ENCODE measurements at regions not wholly inside any gene's neighbourhood (a gene's known extent, or its start where the extent isn't known, plus 50 kb on each side); places are given as distances from the start of the nearest gene placed in this dataset.
"Not testable (repeated sequence)": the region's sequence is repeated elsewhere in the genome, so short reads cannot be mapped to it uniquely, and the experiment has no call there.

- DNase-seq (ENCODE audit: low read depth) = no peak
Measured at GRCh38 chr11:34830648-34831047, 85.5 kb downstream of the APIP start.

DNA sequence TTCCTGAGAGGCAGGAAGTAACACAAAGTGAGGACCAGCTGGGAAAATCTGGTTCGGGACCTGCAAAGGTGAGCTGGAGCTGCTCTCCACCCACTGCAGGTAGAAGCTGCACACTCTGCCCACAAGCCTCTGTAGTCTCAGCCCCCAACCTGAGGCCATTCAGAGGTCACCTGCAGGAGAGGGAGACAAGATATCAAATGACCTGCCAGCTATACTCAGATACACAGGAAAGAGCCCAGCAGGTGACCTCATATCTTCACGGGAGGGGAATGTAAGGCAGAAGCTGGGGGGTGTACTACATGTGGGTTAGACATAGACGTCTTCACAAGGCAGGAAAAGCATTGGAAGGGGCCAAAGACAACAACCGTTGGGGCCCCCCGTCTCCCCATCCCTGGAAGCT, 86.1 kb downstream of the APIP start:
- no peak for DNase-seq (ENCODE audit: low read depth)

DNA sequence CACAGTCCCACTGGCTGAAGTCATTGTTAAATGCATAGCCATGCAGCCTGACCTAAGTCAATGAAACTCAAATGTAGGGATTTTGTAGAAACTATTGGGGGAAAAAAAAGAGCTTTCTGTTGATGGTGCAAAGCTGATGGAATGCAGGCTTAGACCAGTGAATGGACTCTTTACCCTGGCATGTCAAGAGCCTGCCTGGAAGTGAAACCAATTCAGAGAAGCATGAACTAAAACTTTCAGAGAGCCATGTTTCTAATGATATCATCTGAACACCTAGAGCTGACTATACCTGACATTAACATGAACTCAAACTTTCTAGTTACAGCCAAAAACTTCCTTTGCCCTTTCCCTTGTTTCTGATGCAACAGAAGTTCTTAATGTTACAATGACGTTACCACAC, 89.0 kb downstream of the APIP start:
- DNase-seq (ENCODE audit: low read depth) = no peak

DNA sequence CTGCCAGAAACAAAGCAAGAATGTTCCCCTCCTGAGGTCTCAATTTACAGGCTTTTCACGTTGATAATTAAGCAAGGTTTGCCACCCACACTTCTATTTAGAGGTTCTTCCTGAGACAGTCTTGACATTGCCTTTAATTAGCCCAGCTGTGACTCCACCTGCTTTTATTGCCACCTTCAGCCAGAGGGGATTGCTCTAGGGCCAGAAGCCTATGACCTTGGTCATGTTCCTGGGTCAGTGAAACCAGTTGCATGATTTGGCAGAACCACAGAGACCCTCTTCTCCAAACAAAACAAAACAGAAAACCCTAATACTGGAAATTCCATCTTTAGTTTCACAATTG, 89.8 kb downstream of the APIP start:
- DNase-seq (ENCODE audit: low read depth) = no peak

- no peak for DNase-seq (ENCODE audit: low read depth)
Measured at GRCh38 chr11:34825670-34826383, 90.4 kb downstream of the APIP start.

DNA sequence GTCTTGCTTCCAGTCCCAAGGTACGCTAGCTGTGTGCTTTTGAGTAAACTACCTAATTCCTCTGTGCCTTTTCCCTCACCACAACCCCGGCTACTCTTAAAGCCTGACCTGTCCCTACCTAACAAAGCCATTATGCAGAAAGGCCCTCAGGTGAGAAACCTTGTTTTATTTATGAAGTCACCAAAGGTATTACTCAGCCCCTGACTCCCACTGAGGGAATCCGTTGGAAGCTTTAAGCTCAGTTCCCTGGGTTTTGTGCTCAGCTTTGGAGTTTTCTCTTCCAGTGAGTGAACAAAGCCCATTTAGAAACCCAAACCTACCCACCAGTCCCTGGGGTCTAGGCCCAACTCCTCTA, 90.9 kb downstream of the APIP start:
- no peak for DNase-seq (ENCODE audit: low read depth)

- DNase-seq (ENCODE audit: low read depth) = no peak
Measured at GRCh38 chr11:34824425-34824824, 91.8 kb downstream of the APIP start.

GRCh38 chr11:34823639-34824038, 92.5 kb downstream of the APIP start:
- DNase-seq (ENCODE audit: low read depth) = no peak

GRCh38 chr11:34823197-34823596, 93.0 kb downstream of the APIP start:
- DNase-seq (ENCODE audit: low read depth) = no peak

DNA sequence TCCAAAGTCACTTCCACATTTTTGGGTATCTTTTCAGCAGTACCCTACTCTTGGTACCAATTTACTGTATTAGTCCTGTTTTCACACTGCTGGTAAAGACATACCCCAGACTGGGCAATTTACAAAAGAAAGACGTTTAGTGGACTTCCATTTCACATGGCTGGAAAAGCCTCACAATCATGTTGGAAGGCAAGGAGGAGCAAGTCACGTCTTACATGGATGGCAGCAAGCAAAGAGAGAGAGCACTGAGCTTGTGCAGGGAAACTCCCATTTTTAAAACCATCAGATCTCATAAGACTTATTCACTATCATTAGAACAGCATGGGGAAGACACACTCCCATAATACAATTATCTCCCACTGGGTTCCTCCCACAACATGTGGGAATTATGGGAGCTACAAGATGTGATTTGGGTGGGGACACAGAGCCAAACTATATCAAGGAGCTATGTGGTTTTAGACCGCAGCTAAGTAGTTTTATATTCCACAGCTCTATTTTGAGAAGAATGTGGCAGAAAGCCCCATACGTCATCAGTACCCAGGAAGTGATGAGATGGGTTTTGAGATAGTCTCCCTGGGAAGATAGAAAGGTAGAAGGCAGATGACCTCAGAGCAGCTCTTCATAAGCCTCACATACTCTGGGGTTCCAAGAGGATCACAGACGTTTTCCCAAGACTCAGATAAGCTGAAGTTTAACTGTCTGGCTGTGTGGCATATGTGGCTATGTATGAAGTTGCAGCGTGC, 96.3 kb downstream of the APIP start:
- no peak for DNase-seq (ENCODE audit: low read depth)

DNA sequence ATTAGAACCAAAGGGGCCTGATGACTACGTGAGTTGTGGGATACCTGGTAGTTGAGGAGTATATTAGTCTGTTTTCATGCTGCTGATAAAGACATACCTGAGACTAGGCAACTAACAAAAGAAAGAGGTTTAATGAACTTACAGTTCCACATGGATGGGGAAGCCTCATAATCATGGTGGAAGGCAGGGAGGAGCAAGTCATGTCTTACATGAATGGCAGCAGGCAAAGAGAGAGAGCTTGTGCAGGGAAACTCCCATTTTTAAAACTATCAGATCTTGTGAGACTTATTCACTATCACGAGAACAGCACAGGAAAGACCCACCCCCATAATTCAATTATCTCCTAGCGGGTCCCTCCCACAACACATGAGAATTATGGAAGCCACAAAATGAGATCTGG, 98.4 kb downstream of the APIP start:
- DNase-seq (ENCODE audit: low read depth) = not testable (repeated sequence)

DNA sequence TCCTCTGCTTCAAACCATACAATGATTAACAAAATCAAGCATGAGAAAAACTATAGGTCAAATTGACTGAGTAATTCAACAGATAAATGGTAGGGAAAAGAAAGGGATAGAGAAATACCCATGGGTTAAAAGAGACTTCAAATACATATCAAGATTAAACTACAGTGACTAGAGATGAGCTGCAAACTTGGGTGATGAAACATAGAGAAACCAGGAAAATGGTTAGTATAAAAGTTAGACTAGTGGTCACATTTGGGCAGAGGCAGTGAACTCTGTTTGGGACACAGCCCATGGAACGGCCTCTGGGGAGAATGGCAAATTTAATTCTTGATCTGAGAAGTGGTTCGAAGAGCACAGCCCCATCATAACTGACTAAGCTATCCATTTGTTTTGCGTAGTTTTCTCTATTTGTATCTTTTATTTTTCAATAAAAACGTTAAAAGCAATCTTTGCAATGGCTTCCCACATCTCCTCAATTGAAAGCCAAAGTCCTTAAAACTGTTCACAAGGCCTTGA, 99.4 kb downstream of the APIP start:
- DNase-seq (ENCODE audit: low read depth) = no peak

GRCh38 chr11:34812905-34813576, 103.1 kb downstream of the APIP start:
- no peak for DNase-seq (ENCODE audit: low read depth)

DNA sequence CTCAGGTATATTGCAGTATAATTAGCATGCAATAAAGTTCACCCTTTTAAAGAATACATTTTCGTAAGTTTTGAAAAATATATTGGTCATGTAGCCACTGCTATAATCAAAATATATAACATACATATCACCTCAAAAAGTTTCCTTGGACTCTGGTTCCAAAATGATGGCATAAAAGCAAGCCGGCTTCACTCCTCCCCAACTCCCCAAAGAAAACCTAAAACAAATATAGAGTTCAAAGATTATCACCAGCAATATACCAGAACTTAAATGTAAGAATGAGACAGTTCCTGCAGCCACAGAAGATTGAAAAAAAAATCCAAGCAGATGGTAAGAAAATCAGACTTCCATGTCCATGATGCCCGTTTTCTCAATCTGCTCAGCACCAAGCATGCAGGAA, 104.3 kb downstream of the APIP start:
- no peak for DNase-seq (ENCODE audit: low read depth)

DNA sequence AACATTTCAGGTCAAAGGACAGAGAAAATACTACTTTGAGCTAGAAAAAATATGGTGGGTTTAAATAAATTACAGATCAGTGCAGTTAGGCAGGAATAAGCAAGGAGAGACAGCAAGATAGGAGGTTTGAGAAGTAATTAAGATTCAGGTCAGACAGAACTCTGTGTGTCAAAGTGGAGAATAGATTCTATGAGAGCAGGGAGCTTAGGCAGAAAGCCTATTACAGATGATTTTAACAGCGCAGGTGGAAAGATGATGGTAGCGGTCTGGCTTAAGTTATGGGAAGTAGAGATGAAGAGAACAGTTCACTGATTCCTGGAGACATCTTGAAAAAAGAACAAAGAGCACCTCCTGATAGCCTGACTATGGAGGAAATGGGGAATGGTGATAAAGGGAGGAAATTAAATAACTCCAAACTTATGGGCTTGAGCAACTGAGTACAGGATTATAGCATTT, 106.0 kb downstream of the APIP start:
- no peak for DNase-seq (ENCODE audit: low read depth)

- peak; percentile 4 for DNase-seq (ENCODE audit: low read depth)
Measured at GRCh38 chr11:34809191-34810106, 106.7 kb downstream of the APIP start.

DNA sequence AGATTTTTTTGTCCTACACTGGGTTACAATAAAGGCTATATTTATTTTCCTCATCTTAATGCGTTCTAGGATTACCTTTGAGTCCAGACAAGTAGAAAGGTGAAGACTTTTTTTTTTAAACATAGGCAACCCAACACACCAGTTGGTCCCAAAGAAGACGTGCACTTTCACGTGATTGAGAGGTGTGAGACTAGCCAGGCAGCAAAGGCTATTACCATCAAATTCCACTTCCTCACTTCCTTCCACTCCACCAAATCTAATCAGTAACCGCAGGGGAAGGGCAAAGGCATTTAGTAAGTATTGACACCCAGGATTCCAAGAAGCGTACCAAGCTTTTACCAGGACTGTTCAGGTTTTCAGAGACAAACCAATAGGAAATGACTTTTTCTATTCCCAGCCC, 109.3 kb downstream of the APIP start:
- no peak for DNase-seq (ENCODE audit: low read depth)

- DNase-seq (ENCODE audit: low read depth) = no peak
Measured at GRCh38 chr11:34805937-34806336, 110.2 kb downstream of the APIP start.

- no peak for DNase-seq (ENCODE audit: low read depth)
Measured at GRCh38 chr11:34799848-34800247, 116.3 kb downstream of the APIP start.

GRCh38 chr11:34798985-34799384, 117.2 kb downstream of the APIP start:
- DNase-seq (ENCODE audit: low read depth) = no peak

DNA sequence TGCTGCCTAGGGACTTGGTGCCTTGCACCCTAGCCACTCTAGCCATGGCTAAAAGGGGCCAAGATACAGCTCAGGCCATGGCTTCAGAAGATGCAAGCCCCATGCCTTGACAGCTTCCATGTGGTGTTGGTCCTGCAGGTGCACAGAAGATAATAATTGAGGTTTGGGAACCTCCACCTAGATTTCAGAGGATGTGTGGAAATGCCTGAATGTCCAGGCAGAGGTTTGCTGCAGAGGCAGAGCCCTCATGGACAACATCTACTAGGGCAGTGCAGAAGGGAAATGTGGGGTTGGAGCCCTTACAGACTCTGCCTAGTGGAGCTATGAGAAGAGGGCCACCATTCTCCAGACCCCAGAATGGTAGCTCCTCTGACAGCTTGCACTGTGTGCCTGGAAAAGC, 118.7 kb downstream of the APIP start:
- DNase-seq (ENCODE audit: low read depth) = not testable (repeated sequence)

GRCh38 chr11:34795641-34796040, 120.5 kb downstream of the APIP start:
- no peak for DNase-seq (ENCODE audit: low read depth)

Measured in non-pigmented ciliary epithelial cell (primary cell).